HG03039 (cell line): ENCODE measurements at regions not wholly inside any gene's neighbourhood (a gene's known extent, or its start where the extent isn't known, plus 50 kb on each side); places are given as distances from the start of the nearest gene placed in this dataset.

Source experiments
- ATAC-seq: cut with Tn5 transposase; IDR thresholded peaks from one replicate; pipeline ENCODE4 v1.9.1; 2021; ENCODE audit warnings: mild to moderate bottlenecking, moderate library complexity; ENCODE audit not compliant: unreplicated experiment

GRCh38 chr15:45941367-45941766, 306.5 kb downstream of the SQOR start:
- ATAC-seq, result no peak

- no peak for ATAC-seq
Observed at GRCh38 chr15:45943240-45943639, 308.4 kb downstream of the SQOR start.

- no peak for ATAC-seq
Observed at GRCh38 chr15:45946111-45946510, 311.3 kb downstream of the SQOR start.

- ATAC-seq, result no peak
Observed at GRCh38 chr15:45948181-45948621, 313.4 kb downstream of the SQOR start.

GRCh38 chr15:45958924-45959323, 324.1 kb downstream of the SQOR start:
- ATAC-seq, result no peak

- ATAC-seq, result no peak
Observed at GRCh38 chr15:45962733-45963132, 327.9 kb downstream of the SQOR start.

GRCh38 chr15:45970542-45970941, 335.7 kb downstream of the SQOR start:
- no peak for ATAC-seq

GRCh38 chr15:45980366-45980765, 345.5 kb downstream of the SQOR start:
- ATAC-seq, result no peak

- no peak for ATAC-seq
Observed at GRCh38 chr15:45981625-45982024, 346.8 kb downstream of the SQOR start.

GRCh38 chr15:45991863-45992262, 357.0 kb downstream of the SQOR start:
- no peak for ATAC-seq

GRCh38 chr15:45993072-45993471, 358.2 kb downstream of the SQOR start:
- ATAC-seq, result no peak

GRCh38 chr15:45993508-45993907, 358.7 kb downstream of the SQOR start:
- no peak for ATAC-seq

- no peak for ATAC-seq
Observed at GRCh38 chr15:45995800-45996199, 361.0 kb downstream of the SQOR start.

GRCh38 chr15:46014532-46014931, 379.7 kb downstream of the SQOR start:
- ATAC-seq, result no peak

- ATAC-seq, result no peak
Observed at GRCh38 chr15:46034755-46035154, 399.9 kb downstream of the SQOR start.

- no peak for ATAC-seq
Observed at GRCh38 chr15:46039703-46040102, 404.9 kb downstream of the SQOR start.

- ATAC-seq, result no peak
Observed at GRCh38 chr15:46041905-46042304, 407.1 kb downstream of the SQOR start.

GRCh38 chr15:46059921-46060594, 425.2 kb downstream of the SQOR start:
- no peak for ATAC-seq

GRCh38 chr15:46061002-46061401, 426.2 kb downstream of the SQOR start:
- ATAC-seq, result no peak

- ATAC-seq, result no peak
Observed at GRCh38 chr15:46077220-46077619, 442.4 kb downstream of the SQOR start.

GRCh38 chr15:46079046-46079445, 444.2 kb downstream of the SQOR start:
- no peak for ATAC-seq

GRCh38 chr15:46080016-46080415, 445.2 kb downstream of the SQOR start:
- no peak for ATAC-seq
